ENCODE measurements at regions not wholly inside any gene's neighbourhood (a gene's known extent, or its start where the extent isn't known, plus 50 kb on each side); places are given as distances from the start of the nearest gene placed in this dataset.
"Not testable (repeated sequence)": the region's sequence is repeated elsewhere in the genome, so short reads cannot be mapped to it uniquely, and the experiment has no call there.

DNA sequence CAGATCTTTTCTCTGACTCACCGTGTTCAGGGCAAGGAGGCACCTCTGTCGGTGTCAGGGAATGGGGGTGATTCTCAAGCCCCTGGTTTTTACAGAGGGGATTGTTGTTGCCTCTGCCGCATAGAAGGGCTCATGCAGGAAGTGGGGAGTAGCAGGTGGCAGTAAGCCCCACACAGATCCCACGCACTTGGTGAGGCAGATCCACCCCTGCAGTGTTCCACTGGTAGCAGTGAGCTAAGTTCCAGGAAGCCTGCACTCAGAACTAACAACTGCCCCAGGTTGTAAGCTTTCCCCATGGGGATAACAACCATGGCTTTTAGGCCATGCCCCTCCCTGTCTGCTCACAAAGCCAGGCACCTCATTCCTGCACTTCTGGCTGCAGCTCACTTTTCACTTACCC lies 149.1 kb downstream of the SPIN4 start:
- DNase-seq (ENCODE audit: low read depth in 1 of 2, low spot score in 2 of 2); H3K56ac ChIP-seq (replicated peaks; ENCODE audit: insufficient read length, low read depth, low read length); H2AFZ ChIP-seq (ENCODE audit: low read length); H3K4me2 ChIP-seq (ENCODE audit: insufficient read depth in 1 of 2, low read depth in 2 of 2, low read length in 2 of 2); H4K5ac ChIP-seq (ENCODE audit: insufficient read length, low read depth, low read length); H2BK20ac ChIP-seq (ENCODE audit: low read length); H3K79me1 ChIP-seq (ENCODE audit: low read depth, low read length); H3K79me2 ChIP-seq (ENCODE audit: control insufficient read depth in 1 of 2, insufficient read depth in 2 of 2, low read length in 2 of 2); H2BK12ac ChIP-seq (ENCODE audit: low read depth, low read length); H3K14ac ChIP-seq (ENCODE audit: insufficient read length); H3K23me2 ChIP-seq (ENCODE audit: low read depth, low read length); H2BK120ac ChIP-seq (replicated peaks; ENCODE audit: low read depth, low read length); CTCF ChIA-PET (ENCODE audit: partially characterized antibody); H2AK5ac ChIP-seq (ENCODE audit: low read depth, low read length); H3K4me1 ChIP-seq (replicated peaks in 1 of 4; ENCODE audit: control insufficient read depth in 3 of 4, insufficient read depth in 4 of 4, low read length in 3 of 4); H3K18ac ChIP-seq (ENCODE audit: extremely low read depth, low read length); H3K4me3 ChIP-seq (ENCODE audit: extremely low read depth in 1 of 4, insufficient read depth in 2 of 4, low read depth in 3 of 4, low read length in 4 of 4); H3K23ac ChIP-seq (ENCODE audit: insufficient read length); H4K91ac ChIP-seq (replicated peaks; ENCODE audit: insufficient read length, low read length); H4K8ac ChIP-seq (ENCODE audit: extremely low read depth, insufficient read depth, low read length); H3K27me3 ChIP-seq (replicated peaks in 1 of 4; ENCODE audit: control insufficient read depth in 3 of 4, extremely low read depth in 1 of 4, insufficient read depth in 3 of 4, low read length in 3 of 4); H2BK5ac ChIP-seq (ENCODE audit: low read depth, low read length); H4K20me1 ChIP-seq (replicated peaks in 1 of 2; ENCODE audit: control insufficient read depth in 1 of 2, insufficient read depth in 2 of 2, low read length in 2 of 2); H3K27ac ChIP-seq (ENCODE audit: low read depth, low read length); H3K9me3 ChIP-seq (ENCODE audit: insufficient read depth in 2 of 2, low read depth in 1 of 2, low read length in 1 of 2); H2BK15ac ChIP-seq (ENCODE audit: low read length); FAIRE-seq; H3K36me3 ChIP-seq (ENCODE audit: control insufficient read depth in 2 of 4, insufficient read depth in 4 of 4, low read length in 3 of 4); H3K4ac ChIP-seq (replicated peaks; ENCODE audit: insufficient read length, low read depth, low read length); H3K9ac ChIP-seq (replicated peaks in 1 of 4; ENCODE audit: extremely low read depth in 1 of 4, low read depth in 3 of 4, low read length in 3 of 4); POLR2A ChIA-PET (ENCODE audit: partially characterized antibody): not testable (repeated sequence)
- no CpG with 5 or more reads among the region's 4 CpGs for WGBS, 2 experiments (ENCODE audit: extremely low coverage in 1 of 2, insufficient coverage in 1 of 2, insufficient read length in 1 of 2, insufficient replicate concordance in 2 of 2, low coverage in 1 of 2, low lambda C conversion rate in 2 of 2, missing lambda C conversion rate in 1 of 2)

DNA sequence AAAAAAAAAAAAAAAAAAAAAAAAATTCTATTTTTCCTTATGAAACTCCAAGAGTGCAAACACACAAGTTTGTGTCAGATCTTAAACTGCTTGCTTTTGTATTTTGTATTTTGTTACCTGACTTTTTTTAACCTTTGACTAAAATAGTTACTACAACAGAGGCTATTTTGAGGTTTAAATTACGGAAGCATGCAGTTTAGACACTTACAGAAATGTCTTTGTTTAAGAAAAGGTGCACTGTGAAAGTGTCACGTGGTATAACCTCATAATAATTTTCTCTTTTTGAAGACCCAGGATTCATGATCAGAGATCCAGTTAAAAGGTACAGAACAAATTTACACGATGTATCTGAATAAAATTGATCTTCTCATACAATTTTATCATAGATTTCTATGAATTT lies 152.4 kb downstream of the SPIN4 start:
- H2AFZ ChIP-seq (ENCODE audit: low read length); H3K56ac ChIP-seq (replicated peaks; ENCODE audit: insufficient read length, low read depth, low read length); H3K18ac ChIP-seq (ENCODE audit: extremely low read depth, low read length); H2BK120ac ChIP-seq (replicated peaks; ENCODE audit: low read depth, low read length); H2BK20ac ChIP-seq (ENCODE audit: low read length); FAIRE-seq; H3K9me3 ChIP-seq (ENCODE audit: insufficient read depth in 2 of 2, low read depth in 1 of 2, low read length in 1 of 2); DNase-seq (ENCODE audit: low read depth in 1 of 2, low spot score in 2 of 2); H3K27ac ChIP-seq (ENCODE audit: low read depth, low read length); H4K8ac ChIP-seq (ENCODE audit: extremely low read depth, insufficient read depth, low read length); H3K23ac ChIP-seq (ENCODE audit: insufficient read length); H3K79me1 ChIP-seq (ENCODE audit: low read depth, low read length); H2BK12ac ChIP-seq (ENCODE audit: low read depth, low read length); H3K4me1 ChIP-seq (replicated peaks in 1 of 4; ENCODE audit: control insufficient read depth in 3 of 4, insufficient read depth in 4 of 4, low read length in 3 of 4); H4K91ac ChIP-seq (replicated peaks; ENCODE audit: insufficient read length, low read length); H3K4me2 ChIP-seq (ENCODE audit: insufficient read depth in 1 of 2, low read depth in 2 of 2, low read length in 2 of 2); POLR2A ChIA-PET (ENCODE audit: partially characterized antibody); H3K9ac ChIP-seq (replicated peaks in 1 of 4; ENCODE audit: extremely low read depth in 1 of 4, low read depth in 3 of 4, low read length in 3 of 4); H3K36me3 ChIP-seq (ENCODE audit: control insufficient read depth in 2 of 4, insufficient read depth in 4 of 4, low read length in 3 of 4); H2BK5ac ChIP-seq (ENCODE audit: low read depth, low read length); H3K4ac ChIP-seq (replicated peaks; ENCODE audit: insufficient read length, low read depth, low read length); H2AK5ac ChIP-seq (ENCODE audit: low read depth, low read length); H3K79me2 ChIP-seq (ENCODE audit: control insufficient read depth in 1 of 2, insufficient read depth in 2 of 2, low read length in 2 of 2); H3K14ac ChIP-seq (ENCODE audit: insufficient read length); H4K20me1 ChIP-seq (replicated peaks in 1 of 2; ENCODE audit: control insufficient read depth in 1 of 2, insufficient read depth in 2 of 2, low read length in 2 of 2); H3K4me3 ChIP-seq (ENCODE audit: extremely low read depth in 1 of 4, insufficient read depth in 2 of 4, low read depth in 3 of 4, low read length in 4 of 4); H3K27me3 ChIP-seq (replicated peaks in 1 of 4; ENCODE audit: control insufficient read depth in 3 of 4, extremely low read depth in 1 of 4, insufficient read depth in 3 of 4, low read length in 3 of 4); H4K5ac ChIP-seq (ENCODE audit: insufficient read length, low read depth, low read length); H2BK15ac ChIP-seq (ENCODE audit: low read length); CTCF ChIA-PET (ENCODE audit: partially characterized antibody); H3K23me2 ChIP-seq (ENCODE audit: low read depth, low read length): not testable (repeated sequence)
- no CpG with 5 or more reads among the region's 3 CpGs for WGBS, 2 experiments (ENCODE audit: extremely low coverage in 1 of 2, insufficient coverage in 1 of 2, insufficient read length in 1 of 2, insufficient replicate concordance in 2 of 2, low coverage in 1 of 2, low lambda C conversion rate in 2 of 2, missing lambda C conversion rate in 1 of 2)

All from H1 (cell line).